SK-N-SH treated with all-trans-retinoic acid at 6 μM for 48 hours (cell line): ENCODE measurements at regions not wholly inside any gene's neighbourhood (a gene's known extent, or its start where the extent isn't known, plus 50 kb on each side); places are given as distances from the start of the nearest gene placed in this dataset.

Experiments used
- ATAC-seq: fragments of 200-7000 bp; cut with Tn5 transposase; 3 replicates; pipeline ENCODE4 v1.9.1; 2020; ENCODE audit warnings: mild to moderate bottlenecking, moderate library complexity
- ARNTL ChIP-seq: fragments of 450-650 bp; formaldehyde crosslinking; IDR thresholded peaks from 2 replicates; pipeline ENCODE4 v1.5.0; 2020; ENCODE audit warnings: low read depth, mild to moderate bottlenecking, moderate library complexity, borderline replicate concordance
- BACH2 ChIP-seq: fragments of 250-450 bp; sonication (Bioruptor Pico); IDR thresholded peaks from 2 replicates; pipeline ENCODE4 v1.9.0; 2021; ENCODE audit warnings: mild to moderate bottlenecking, borderline replicate concordance
- CSDC2 ChIP-seq: fragments of 250-450 bp; sonication (Bioruptor Pico); IDR thresholded peaks from 2 replicates; pipeline ENCODE4 v1.5.0; 2020; ENCODE audit warnings: mild to moderate bottlenecking, moderate library complexity
- CSRNP3 ChIP-seq: fragments of 250-450 bp; sonication (Bioruptor Pico); IDR thresholded peaks from 2 replicates; pipeline ENCODE4 v1.5.1; 2021; ENCODE audit warnings: mild to moderate bottlenecking, moderate library complexity
- ESRRG ChIP-seq: fragments of 250-450 bp; sonication (Bioruptor Pico); IDR thresholded peaks from 2 replicates; pipeline ENCODE4 v1.6.1; 2021; ENCODE audit warnings: mild to moderate bottlenecking
- ISL1 ChIP-seq: fragments of 250-450 bp; sonication (Bioruptor Pico); IDR thresholded peaks from 2 replicates; pipeline ENCODE4 v2.1.2; 2022; ENCODE audit warnings: mild to moderate bottlenecking, moderate library complexity
- PATZ1 ChIP-seq: fragments of 250-450 bp; sonication (Bioruptor Pico); IDR thresholded peaks from 2 replicates; pipeline ENCODE4 v1.8.0; 2020; ENCODE audit warnings: mild to moderate bottlenecking, moderate library complexity, borderline replicate concordance
- POU6F1 ChIP-seq: fragments of 250-450 bp; sonication (Bioruptor Pico); IDR thresholded peaks from 2 replicates; pipeline ENCODE4 v1.8.0; 2021; ENCODE audit warnings: low read depth, mild to moderate bottlenecking, moderate library complexity, borderline replicate concordance
- PPARA ChIP-seq: fragments of 250-450 bp; sonication (Bioruptor Pico); IDR thresholded peaks from 2 replicates; pipeline ENCODE4 v1.5.0; 2020; ENCODE audit warnings: mild to moderate bottlenecking, borderline replicate concordance
- RARB ChIP-seq: fragments of 250-450 bp; sonication (Bioruptor Pico); IDR thresholded peaks from 2 replicates; pipeline ENCODE4 v1.8.0; 2021; ENCODE audit warnings: mild to moderate bottlenecking, moderate library complexity
- SNAI2 ChIP-seq: fragments of 250-450 bp; sonication (Bioruptor Pico); IDR thresholded peaks from 2 replicates; pipeline ENCODE4 v1.5.0; 2020; ENCODE audit warnings: mild to moderate bottlenecking, moderate library complexity
- TOX ChIP-seq: fragments of 250-450 bp; sonication (Bioruptor Pico); IDR thresholded peaks from 2 replicates; pipeline ENCODE4 v1.8.0; 2021; ENCODE audit warnings: mild to moderate bottlenecking, moderate library complexity, borderline replicate concordance
- ZC3H10 ChIP-seq: fragments of 250-450 bp; sonication (Bioruptor Pico); IDR thresholded peaks from 2 replicates; pipeline ENCODE4 v1.5.1; 2021; ENCODE audit warnings: mild to moderate bottlenecking, moderate library complexity
- ZFP3 ChIP-seq: fragments of 250-450 bp; sonication (Bioruptor Pico); IDR thresholded peaks from 2 replicates; pipeline ENCODE4 v1.5.0; 2020; ENCODE audit warnings: mild to moderate bottlenecking, moderate library complexity
- ZFP30 ChIP-seq: fragments of 450-650 bp; formaldehyde crosslinking; IDR thresholded peaks from 2 replicates; pipeline ENCODE4 v1.5.0; 2022; ENCODE audit warnings: mild to moderate bottlenecking, moderate library complexity
- ZNF565 ChIP-seq: fragments of 450-650 bp; formaldehyde crosslinking; conservative IDR thresholded peaks from 2 replicates; pipeline ENCODE4 v1.5.0; 2020; ENCODE audit warnings: low read depth, mild to moderate bottlenecking, moderate library complexity
- ZNF70 ChIP-seq: fragments of 450-650 bp; formaldehyde crosslinking; IDR thresholded peaks from 2 replicates; pipeline ENCODE4 v1.5.0; 2020; ENCODE audit warnings: mild to moderate bottlenecking, moderate library complexity
- ZNF8 ChIP-seq: fragments of 450-650 bp; formaldehyde crosslinking; IDR thresholded peaks from 2 replicates; pipeline ENCODE4 v1.5.0; 2020; ENCODE audit warnings: mild to moderate bottlenecking, moderate library complexity

- no peak for ATAC-seq
- TF ChIP-seq CSRNP3 (CRISPR knock-in tag) (no peak), ARNTL (no peak), PATZ1 (CRISPR knock-in tag) (no peak), PPARA (CRISPR knock-in tag) (no peak), POU6F1 (CRISPR knock-in tag) (no peak), ZC3H10 (CRISPR knock-in tag) (no peak), TOX (CRISPR knock-in tag) (no peak), ZFP3 (CRISPR knock-in tag) (no peak), ISL1 (CRISPR knock-in tag) (no peak), ZNF70 (no peak), ZNF565 (CRISPR knock-in tag) (no peak), SNAI2 (CRISPR knock-in tag) (no peak)
Observed at GRCh38 chr1:147479864-147480564, 61.3 kb upstream of the BCL9 start.

GRCh38 chr1:147480565-147480935 is 60.8 kb upstream of the BCL9 start:
- TF ChIP-seq ESRRG (CRISPR knock-in tag) (no peak), ZNF8 (no peak), SNAI2 (CRISPR knock-in tag) (no peak), ISL1 (CRISPR knock-in tag) (no peak), ZNF70 (no peak), TOX (CRISPR knock-in tag) (no peak), CSDC2 (CRISPR knock-in tag) (no peak), PATZ1 (CRISPR knock-in tag) (no peak), ARNTL (no peak), RARB (CRISPR knock-in tag) (no peak), ZC3H10 (CRISPR knock-in tag) (no peak), POU6F1 (CRISPR knock-in tag) (no peak)
- no peak for ATAC-seq

- no peak for ATAC-seq
- no peak for TF ChIP-seq CSRNP3 (CRISPR knock-in tag)
- TF ChIP-seq ISL1 (CRISPR knock-in tag), result no peak
- TF ChIP-seq ZNF565 (CRISPR knock-in tag), result no peak
- TF ChIP-seq ZFP30 (CRISPR knock-in tag), result no peak
- no peak for TF ChIP-seq BACH2 (CRISPR knock-in tag)
Observed at GRCh38 chr1:147486876-147487656, 54.2 kb upstream of the BCL9 start.
